Endometrial microvascular endothelial cells (primary cell): ENCODE measurements at regions not wholly inside any gene's neighbourhood (a gene's known extent, or its start where the extent isn't known, plus 50 kb on each side); places are given as distances from the start of the nearest gene placed in this dataset.
"Not testable (repeated sequence)": the region's sequence is repeated elsewhere in the genome, so short reads cannot be mapped to it uniquely, and the experiment has no call there.

Experiments used
- in situ Hi-C: cut with HindIII; loops from 2 replicates; pipeline ENCODE4 v1.10.0; 2017; ENCODE audit warnings: low sequenced_read_pairs, low pct_unique_long_range_greater_than_20kb; ENCODE audit errors: inconsistent ontology term

GRCh38 chr6:112927641-112928320, 580.7 kb downstream of the RFPL4B start:
- in situ Hi-C loops, result no loop called here

- in situ Hi-C loops, result no loop called here
Measured at GRCh38 chr6:112929641-112930040, 582.5 kb downstream of the RFPL4B start.

- in situ Hi-C loops, result no loop called here
Measured at GRCh38 chr6:112931832-112932231, 584.7 kb downstream of the RFPL4B start.

GRCh38 chr6:112933947-112934346, 586.8 kb downstream of the RFPL4B start:
- in situ Hi-C loops, result no loop called here

- in situ Hi-C loops, result no loop called here
Measured at GRCh38 chr6:112934433-112935327, 587.5 kb downstream of the RFPL4B start.

GRCh38 chr6:112935402-112936078, 588.4 kb downstream of the RFPL4B start:
- in situ Hi-C loops, result no loop called here

GRCh38 chr6:112936079-112936472, 588.9 kb downstream of the RFPL4B start:
- in situ Hi-C loops, result no loop called here

GRCh38 chr6:112936504-112936903, 589.4 kb downstream of the RFPL4B start:
- in situ Hi-C loops, result no loop called here

GRCh38 chr6:112937690-112938089, 590.6 kb downstream of the RFPL4B start:
- in situ Hi-C loops, result not testable (repeated sequence)

GRCh38 chr6:112938650-112939049, 591.5 kb downstream of the RFPL4B start:
- in situ Hi-C loops, result no loop called here

- in situ Hi-C loops, result no loop called here
Measured at GRCh38 chr6:112939563-112939962, 592.4 kb downstream of the RFPL4B start.

- in situ Hi-C loops, result no loop called here
Measured at GRCh38 chr6:112941613-112942012, 594.5 kb downstream of the RFPL4B start.

GRCh38 chr6:112946051-112946450, 598.9 kb downstream of the RFPL4B start:
- in situ Hi-C loops, result no loop called here

- in situ Hi-C loops, result no loop called here
Measured at GRCh38 chr6:112947507-112947906, 600.4 kb downstream of the RFPL4B start.

- in situ Hi-C loops, result no loop called here
Measured at GRCh38 chr6:112951829-112952228, 604.7 kb downstream of the RFPL4B start.

GRCh38 chr6:112955743-112956142, 608.6 kb downstream of the RFPL4B start:
- in situ Hi-C loops, result not testable (repeated sequence)

GRCh38 chr6:112956696-112957535, 609.8 kb downstream of the RFPL4B start:
- in situ Hi-C loops, result no loop called here

- in situ Hi-C loops, result no loop called here
Measured at GRCh38 chr6:112957536-112957916, 610.4 kb downstream of the RFPL4B start.

GRCh38 chr6:112960130-112960529, 613.0 kb downstream of the RFPL4B start:
- in situ Hi-C loops, result not testable (repeated sequence)
